Sciatic nerve (tissue), 2 donors: ENCODE measurements at regions not wholly inside any gene's neighbourhood (a gene's known extent, or its start where the extent isn't known, plus 50 kb on each side); places are given as distances from the start of the nearest gene placed in this dataset.
A peak's percentile ranks its signal among the peaks of the same experiment; 100 is the strongest.

Experiments
- ATAC-seq: fragments of 200-7000 bp; cut with Tn5 transposase; one replicate; pipeline ENCODE4 v1.9.1; 2020; ENCODE audit warnings: mild to moderate bottlenecking, moderate library complexity
- DNase-seq: peaks from one replicate; pipeline ENCODE4 v3.0.0-alpha.2; 2020; ENCODE audit warnings: low spot score
- intact Hi-C: fragments of 100-400 bp; cut with DNase I; formaldehyde crosslinking; loops from one replicate; pipeline ENCODE4 v1.14.2; 2022
- donor health status: DM: no; HTN: no; CAD: no.
- donor health status: DM: no; HTN: no; CAD: no.

DNA sequence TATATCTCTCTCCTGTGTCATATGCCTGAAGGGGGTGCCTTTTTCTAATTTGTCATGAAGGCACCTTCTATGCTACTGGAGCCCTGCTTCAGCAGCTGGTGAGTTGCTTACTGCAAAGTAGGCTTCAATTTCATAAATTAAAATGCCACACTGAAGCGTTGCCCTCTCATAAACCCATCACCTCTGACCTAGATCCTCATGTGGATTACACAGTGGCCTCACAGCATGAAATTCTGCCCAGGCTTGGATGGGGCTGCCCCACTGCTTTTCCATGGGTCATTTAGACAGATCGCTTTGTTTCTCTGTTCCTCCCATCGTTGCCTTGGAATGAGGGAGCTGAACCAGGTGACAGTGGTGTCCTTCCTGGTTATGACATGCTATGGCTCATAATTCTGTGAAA lies 131.2 kb downstream of the RPL22L1 start:
- intact Hi-C loops = no loop called here
- ATAC-seq = no peak

DNA sequence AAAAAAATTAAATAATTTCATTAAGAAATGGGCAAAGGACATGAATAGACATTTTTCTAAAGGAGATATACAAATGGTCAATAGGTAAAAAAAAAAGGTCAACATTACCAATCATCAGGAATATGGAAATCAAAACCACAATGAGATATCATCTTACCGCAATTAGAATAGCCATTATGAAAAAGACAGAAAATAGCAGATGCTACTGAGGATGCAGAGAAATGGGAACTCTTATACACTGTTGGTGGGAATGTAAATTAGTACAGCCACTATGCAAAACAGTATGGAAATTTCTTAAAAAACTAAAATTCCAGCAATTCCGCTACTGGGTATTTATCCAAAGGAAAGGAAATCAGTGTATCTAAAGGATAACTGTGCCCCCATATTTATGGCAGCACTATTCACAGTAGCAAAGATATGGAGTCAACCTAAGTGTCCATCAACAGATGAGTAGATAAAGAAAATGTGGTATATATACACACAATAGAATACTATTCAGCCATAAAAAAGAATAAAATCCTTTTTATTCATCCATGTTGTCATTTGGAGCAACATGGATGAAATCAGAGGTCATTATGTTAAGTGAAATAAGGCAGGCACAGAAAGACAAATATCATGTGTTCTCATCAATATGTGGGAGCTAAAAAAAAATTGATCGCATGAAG lies 132.4 kb downstream of the RPL22L1 start:
- DNase-seq = no peak
- intact Hi-C loops = no loop called here
- ATAC-seq = no peak

More for the DNA sequence above, 131.2 kb downstream of the RPL22L1 start:
- DNase-seq = no peak

DNA sequence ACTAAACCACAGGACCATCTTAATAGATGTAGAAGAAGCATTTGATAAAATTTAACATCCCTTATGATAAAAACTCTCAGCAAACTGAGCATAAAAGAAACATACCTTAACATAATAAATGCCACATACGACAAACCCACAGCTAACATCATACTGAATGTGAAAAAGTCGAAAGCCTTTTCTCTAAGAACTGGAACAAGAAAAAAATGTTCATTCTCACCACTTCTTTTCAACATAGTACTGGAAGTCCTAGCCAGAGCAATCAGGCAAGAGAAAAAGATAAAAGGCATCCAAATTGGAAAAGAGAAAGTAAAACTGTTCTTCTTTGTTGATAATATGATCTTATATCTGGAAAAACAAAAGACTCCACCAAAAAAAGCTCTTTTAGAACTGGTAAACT lies 134.2 kb downstream of the RPL22L1 start:
- ATAC-seq (no peak), DNase-seq (no peak)
- intact Hi-C loops = no loop called here

DNA sequence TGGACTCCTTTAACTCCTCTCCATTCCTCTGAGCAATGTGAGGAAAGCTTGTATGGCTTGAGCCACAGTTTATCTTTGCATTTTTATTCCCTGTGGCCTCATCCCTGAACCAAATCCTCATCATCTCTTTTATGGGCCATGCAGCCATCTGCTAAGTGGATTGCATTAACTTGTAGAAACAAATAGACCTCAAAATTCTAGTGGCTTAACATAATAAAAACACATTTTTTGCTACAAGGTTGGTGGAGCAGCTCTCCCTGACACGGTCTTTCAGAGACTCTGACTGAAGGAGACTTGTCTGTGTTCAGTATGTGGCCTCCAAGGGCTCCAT lies 135.3 kb downstream of the RPL22L1 start:
- DNase-seq (no peak), ATAC-seq (no peak)
- intact Hi-C loops = no loop called here

DNA sequence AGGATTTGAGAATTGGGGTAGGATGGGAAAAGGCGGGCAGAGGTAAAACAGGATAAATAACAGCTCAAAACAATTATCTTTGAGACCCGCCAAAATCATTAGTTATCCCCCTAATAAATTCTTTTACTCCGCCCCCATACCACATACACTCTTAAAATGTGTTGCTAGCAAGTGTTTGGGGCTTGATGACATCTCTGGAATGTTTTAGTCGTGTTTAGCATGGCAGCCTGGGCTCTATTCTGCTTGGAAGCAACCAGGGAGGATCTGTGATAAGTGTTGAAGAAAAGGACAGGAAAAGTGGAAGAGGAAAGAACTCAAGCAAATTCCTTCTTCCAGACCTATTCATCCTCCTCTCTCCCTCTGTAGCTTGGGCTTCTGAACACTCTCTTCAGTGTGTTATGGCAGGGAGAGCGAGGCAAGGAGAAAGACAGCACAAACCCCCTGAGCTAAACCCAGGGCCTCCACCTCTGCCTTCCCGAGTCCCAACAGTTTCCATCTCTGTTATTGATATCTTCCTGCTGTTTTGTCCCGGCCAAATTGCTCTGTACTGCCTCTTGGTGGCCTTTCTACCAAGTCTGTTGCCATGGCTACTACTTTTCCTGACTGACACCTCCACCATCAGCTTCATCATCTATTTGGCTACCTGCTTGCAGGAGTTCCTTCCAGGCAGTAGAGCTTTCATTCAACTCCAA lies 135.8 kb downstream of the RPL22L1 start:
- DNase-seq (no peak), ATAC-seq (no peak)
- intact Hi-C loops = no loop called here

DNA sequence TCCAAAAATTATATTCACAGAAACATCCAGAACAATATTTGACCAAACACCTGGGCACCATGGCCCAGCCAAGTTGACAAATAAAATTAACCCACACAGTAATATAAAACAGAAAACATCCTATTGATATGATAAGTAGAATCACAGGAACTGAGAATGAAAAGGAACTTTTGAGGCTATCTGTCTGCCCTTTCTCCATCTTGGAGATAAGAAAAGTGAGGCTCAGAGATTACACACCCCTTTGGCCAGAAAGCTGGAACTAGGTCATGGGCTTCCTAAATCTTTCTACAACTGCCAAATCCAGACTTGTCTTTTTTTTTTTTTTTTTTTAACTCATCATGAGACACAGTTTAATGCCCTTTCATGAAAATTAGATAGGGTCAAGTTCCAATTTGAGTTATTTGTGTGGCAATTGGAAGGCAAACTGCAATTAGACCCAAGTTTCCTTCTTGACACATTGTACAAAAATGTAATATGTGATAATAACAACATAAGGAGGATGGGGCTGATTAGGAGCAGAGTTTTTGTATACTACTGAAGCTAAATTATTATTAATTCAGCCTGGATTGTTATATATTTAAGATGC lies 137.2 kb downstream of the RPL22L1 start:
- intact Hi-C loops = no loop called here
- no peak for DNase-seq
- ATAC-seq = no peak

DNA sequence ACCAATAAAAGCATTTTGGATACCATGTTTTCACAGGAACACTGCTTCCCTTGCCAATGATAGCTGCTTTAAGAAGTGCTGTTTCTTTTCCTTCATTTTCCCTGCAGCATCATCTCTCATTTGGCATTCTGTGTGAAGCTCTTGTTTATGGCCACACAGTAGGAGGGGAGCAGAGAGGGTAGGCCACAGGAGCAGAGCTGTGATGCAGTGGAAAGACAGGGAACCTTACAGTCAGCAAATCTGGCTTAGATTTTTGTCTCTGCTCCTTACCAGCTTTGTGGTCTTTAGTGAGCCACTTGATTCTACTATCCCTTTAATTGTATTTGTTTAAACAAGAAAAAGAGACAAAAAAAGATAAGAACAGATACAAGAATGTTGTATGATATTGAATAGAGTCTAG lies 138.7 kb downstream of the RPL22L1 start:
- ATAC-seq (no peak), DNase-seq (no peak)
- intact Hi-C loops = no loop called here

DNA sequence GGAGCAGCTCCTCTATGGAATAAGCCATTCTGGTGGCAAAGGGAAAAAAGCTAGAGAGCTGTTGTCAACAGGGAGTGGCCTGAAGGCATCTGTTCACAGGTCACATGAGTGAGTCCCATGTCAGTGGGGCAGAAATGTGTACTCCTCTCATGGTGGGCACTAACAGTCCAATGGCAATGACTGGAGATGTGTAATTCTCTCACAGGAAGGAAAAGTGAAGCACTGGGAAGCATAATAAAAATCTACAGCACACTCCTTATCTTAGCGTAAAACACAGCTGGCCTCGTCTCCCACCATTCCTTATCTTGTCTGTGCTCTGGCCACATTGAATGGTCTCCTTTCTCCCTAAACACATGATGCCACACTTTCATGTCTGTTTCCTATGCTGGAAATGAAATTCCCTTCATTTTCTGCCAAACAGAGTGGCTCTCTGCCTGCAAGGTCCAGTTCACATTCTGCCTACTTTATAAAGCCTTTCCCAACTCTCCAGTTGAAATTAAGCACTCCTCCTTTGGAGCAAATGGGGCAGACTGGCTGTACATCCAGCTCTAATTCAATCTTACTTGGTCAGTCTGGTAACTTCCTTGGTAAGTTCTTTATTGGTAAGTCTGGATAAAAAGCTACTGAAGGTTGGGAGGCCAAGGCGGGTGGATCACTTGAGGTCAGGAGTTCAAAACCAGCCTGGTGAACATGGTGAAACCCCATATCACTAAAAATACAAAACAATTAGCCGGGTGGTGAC lies 139.8 kb downstream of the RPL22L1 start:
- intact Hi-C loops = no loop called here
- DNase-seq (no peak), ATAC-seq (no peak)

DNA sequence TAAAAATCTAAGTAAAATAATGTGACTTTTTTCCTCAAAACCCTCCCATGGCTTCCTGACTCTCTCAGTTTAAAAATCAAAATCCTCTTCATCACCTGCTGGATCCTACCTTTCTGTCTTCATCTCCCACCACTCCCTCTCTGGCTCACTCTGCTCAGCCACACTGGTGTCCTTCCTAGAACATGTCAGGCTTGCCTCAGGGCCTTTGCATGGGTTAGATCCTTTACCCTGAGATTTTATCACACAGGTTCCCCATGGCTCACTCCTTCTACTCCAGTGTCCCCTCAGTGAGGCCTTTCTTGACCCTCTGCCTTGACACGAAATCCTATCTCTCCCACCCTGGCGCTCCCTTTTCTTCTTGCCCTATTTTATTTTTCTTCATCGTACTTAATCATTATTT lies 141.8 kb downstream of the RPL22L1 start:
- intact Hi-C loops = no loop called here
- ATAC-seq (no peak), DNase-seq (no peak)

DNA sequence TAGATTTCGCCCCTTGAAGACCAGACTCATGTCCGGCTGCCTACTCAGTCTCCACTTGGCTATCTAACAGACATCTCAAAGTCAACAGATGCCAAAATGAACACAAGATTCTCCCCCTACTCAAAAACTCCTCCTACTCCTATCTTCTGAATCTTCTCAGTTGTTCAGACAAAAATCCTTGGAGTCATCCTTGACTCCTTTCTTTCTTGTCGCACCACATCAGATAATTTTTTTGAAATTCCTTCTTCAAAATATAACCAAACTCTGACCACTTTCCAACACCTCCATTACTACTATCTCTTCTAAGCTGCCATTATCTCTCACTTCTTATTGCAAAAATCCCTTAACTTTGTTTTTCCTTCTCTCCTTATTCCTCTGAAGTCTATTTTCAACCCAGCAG lies 141.9 kb upstream of the SLC7A14 start:
- DNase-seq (no peak), ATAC-seq (no peak)
- intact Hi-C loops = no loop called here

DNA sequence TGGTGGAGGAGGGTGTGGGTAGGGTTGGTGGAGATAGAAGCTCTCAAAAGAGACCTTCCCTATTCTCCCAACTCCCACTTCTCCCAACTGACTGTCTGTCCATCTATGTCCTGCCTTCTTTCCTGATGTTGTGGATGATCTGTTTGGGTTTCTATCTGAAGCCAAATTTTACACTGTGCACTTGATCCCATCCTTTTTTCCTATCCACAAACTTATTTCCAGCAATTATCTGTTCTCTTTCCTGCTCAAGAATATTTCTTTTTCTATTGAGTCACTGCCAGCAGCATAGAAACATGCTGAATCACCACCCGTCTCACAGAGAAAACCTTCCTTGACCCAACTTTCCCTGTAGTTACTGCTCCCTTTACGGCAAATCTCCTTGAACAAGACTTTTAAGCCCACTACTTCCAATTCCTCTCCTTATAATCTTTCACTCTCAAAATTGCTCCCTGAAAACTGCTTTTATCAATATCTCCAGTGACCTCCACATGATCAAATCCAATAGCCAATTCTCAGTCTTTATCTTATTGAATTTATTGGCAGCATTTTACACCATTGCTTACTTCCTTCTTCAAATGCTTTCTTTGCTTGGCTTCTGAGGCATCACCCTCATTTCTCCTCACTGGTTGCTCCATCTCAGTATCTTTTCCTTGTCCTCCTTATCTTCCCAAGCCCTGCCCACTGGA lies 141.2 kb upstream of the SLC7A14 start:
- ATAC-seq (peak; percentile 66), DNase-seq (no peak)
- intact Hi-C loops = no loop called here

DNA sequence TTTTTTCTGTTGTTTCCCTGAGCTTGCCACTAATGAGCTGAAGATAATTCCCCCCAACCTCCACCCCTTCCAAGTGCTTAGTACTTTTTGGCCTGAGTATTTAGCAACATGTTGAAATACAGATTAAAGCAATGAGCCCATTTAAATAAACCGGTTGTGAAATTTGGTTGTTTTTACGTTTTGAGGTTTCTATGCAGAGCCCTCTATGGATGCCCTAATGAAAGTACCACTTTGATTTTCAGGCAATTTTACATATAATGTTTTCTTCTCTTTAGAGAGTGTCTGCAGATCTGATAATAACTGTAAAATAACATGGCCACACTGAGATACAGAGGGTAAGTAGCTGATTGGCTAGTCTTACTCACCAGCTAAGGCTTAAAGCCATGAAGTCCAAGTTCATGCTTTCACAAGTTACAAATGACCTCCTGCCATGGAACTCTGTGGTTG lies 139.4 kb upstream of the SLC7A14 start:
- no peak for DNase-seq
- ATAC-seq = peak; percentile 81
- intact Hi-C loops = no loop called here

DNA sequence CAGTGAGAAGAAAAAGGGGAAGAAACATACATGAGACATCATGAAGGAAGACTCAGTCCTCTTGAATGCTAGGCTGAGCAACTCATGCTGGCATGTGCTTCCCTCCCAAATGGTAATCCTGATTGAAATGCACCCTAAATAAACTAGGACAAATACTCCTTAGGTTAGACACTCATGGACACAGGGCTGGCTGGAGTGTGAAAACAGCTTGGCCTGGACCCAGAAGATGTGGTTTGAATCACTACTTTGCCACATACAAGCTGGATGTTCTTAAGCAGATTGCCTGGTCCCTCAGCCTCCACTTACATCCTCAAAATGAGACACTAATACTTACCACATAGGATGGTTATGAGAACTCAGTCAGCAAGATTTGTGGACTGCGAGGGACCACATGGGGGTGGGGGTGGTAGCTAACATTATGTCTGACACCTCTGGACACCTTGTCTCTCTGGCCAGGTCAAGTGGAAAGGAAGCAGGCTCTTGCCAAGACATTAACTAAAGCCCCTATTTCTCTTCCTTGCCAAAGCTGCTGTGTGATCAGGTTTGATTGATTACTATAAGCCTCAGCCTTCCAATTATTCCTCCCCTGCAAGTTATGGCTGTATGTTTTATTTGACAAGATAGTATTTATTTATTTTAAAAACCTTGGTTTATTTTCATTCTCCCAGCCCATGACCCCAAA lies 138.9 kb upstream of the SLC7A14 start:
- DNase-seq (no peak), ATAC-seq (peak; percentile 53)
- intact Hi-C loops = no loop called here

DNA sequence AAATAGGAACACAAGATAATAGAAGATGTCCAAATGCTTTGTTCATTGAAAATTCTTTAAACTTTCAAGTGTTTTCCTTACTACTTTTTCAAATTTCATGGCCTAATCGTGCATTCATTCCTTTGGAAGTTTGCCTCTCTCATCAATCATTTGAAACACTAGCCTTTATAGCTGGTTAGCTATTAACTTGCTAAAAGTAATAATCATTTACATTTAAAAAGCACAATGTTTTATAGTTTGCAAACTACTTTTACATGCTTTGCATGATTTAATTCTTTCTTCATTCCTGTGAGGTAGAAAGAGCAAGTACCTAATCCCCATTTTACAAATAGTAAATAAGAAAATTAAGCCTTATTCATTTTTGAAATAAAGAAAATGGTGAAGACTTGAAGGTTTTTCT lies 137.4 kb upstream of the SLC7A14 start:
- ATAC-seq = no peak
- intact Hi-C loops = no loop called here

DNA sequence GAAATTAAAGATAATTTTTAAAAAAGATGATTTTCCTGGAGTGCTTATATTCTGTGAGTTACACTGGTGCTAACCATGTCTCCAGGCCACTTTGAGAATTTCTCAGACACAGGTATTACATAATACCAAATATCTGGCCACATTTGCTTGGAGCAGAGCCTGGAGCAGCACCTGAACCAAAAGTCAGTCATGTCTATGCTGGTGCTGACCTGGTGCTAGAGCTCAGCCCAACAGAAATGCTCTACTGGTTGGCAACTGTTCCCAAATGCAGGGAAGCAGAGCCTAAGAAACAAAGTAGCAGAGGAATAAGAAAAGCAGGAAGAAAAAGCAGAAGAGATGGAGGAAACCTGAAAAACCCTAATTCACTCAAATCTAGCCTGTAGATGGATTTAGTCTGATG lies 135.7 kb upstream of the SLC7A14 start:
- DNase-seq = no peak
- intact Hi-C loops = no loop called here
- no peak for ATAC-seq

More for the DNA sequence above, 137.4 kb upstream of the SLC7A14 start:
- no peak for DNase-seq

DNA sequence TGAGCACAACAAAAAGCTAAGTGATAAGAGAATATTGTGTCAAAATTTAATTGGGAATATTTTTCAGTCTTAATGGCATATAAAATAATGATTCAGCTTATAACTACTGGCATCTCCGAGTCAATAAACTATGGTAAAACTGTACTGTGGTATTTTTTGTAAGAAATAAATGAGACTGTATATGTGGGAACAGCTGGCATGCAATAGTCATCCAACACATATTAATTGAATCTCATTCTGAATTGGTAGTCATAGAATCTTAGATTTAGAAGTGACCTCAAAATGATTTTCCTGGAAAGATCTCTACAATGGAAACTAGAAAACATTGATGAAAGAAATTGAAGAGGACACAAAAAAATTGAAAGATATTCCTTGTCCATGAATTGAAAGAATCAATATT lies 133.4 kb upstream of the SLC7A14 start:
- intact Hi-C loops = no loop called here

DNA sequence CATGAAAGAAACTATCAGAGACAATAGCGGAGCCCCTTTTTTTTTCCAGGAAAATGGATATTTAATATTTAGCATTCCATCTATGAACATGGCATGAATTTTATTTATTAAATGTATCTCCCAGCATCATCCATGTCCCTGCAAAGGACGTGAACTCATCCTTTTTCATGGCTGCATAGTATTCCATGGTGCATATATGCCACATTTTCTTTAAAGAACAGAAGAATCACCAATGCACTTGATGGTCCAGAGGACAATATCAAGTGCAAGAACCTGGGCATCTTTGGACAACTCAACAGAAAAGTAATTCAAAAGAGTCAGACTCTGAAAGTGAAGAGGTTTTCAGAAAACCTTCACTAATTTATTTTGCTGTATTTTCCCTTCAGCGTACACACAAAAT lies 133.0 kb upstream of the SLC7A14 start:
- intact Hi-C loops = no loop called here
- ATAC-seq = no peak
- no peak for DNase-seq

More for the DNA sequence above, 133.4 kb upstream of the SLC7A14 start:
- ATAC-seq (no peak), DNase-seq (no peak)

DNA sequence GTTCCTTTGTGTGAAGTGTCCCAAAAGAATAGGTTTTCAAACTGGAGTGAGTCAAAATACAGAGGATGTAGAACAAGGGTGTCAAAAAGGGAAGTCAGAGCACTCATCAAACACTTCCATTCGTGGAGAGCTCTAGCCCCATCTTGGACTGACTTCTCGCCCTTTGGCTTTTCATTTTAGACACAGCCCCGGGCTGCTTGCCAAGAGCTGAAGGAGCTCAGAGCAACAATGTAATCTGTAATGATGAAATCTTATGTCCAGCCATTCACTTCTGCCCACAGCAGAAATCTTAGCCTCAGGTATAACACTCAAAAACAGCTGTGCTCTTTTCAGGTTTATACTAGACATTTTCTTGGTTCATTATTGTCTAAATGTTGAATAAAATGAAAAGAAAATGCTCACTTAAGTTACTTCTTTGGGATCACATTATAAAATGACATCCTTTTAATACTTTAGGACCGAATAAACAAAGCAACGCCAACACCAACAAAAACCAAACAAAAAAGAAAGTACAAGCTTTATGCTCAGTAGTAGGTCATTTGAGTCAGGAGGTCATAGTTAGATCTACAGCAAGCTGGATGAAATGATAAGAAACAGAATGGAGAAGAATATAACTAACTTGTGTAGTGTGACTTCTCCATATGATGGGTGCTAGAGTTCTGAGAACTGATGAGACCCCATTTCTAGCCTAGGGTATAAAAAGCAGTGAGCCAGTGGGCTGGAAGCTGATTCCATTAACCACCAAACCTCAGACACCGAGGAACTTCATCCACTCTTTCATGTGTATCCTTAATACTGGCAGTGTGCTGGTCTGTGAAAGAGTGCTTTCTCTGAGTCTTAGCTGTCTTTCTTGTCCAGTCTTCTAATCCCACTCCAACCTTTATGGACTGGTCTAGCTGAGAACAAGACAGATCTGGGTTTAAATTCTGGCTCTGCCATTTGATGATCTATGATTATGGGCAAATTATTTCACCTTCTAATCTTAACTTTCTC lies 131.8 kb upstream of the SLC7A14 start:
- DNase-seq = peak; percentile 69
- intact Hi-C loops = no loop called here
- no peak for ATAC-seq
